Loucy (cell line): ENCODE measurements at regions not wholly inside any gene's neighbourhood (a gene's known extent, or its start where the extent isn't known, plus 50 kb on each side); places are given as distances from the start of the nearest gene placed in this dataset.

Experiments
- CTCF ChIP-seq: fragments of 200-600 bp; sonication (generic); conservative IDR thresholded peaks from 2 replicates; pipeline ENCODE4 v1.5.1; 2014; ENCODE audit warnings: mild to moderate bottlenecking, antibody characterized with exemption, low read length
- EZH2phosphoT487 ChIP-seq: fragments of 200-600 bp; IDR thresholded peaks from 2 replicates; pipeline ENCODE4 v1.6.1; 2018; ENCODE audit warnings: antibody characterized with exemption, mild to moderate bottlenecking, moderate library complexity, borderline replicate concordance

- TF ChIP-seq EZH2phosphoT487 (no peak), CTCF (no peak)
Measured at GRCh38 chr5:158621391-158621790, 478.3 kb downstream of the EBF1 start.
